ENCODE measurements at regions not wholly inside any gene's neighbourhood (a gene's known extent, or its start where the extent isn't known, plus 50 kb on each side); places are given as distances from the start of the nearest gene placed in this dataset.

DNA sequence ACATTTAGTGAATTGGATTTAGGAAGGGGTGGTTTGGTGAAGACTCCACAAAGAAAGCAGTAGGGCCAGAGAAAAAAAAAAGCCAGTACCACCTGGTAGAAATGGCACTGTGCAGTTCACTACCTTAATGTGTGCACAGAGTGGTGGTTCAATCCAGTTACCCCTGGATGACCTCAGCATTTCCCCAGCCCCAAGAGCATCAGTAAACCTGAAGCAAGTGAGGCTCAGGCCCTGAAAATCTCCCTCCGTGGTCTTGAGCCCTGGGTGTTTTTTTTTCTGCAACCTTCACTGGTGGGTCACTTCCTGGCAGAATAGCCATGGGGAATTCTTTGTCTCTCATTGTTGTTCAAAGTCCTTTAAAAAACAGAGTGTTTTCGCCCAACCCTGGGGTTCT lies 202.9 kb downstream of the GADD45G start:
- RAD21 ChIA-PET (ENCODE audit: low non-redundant PET in 1 of 2, low total read pairs in 2 of 2, uncharacterized antibody in 2 of 2, unreplicated experiment in 2 of 2) = no interaction called here
- Histone ChIP-seq H3K79me2 (ENCODE audit: insufficient read depth, low read length) (no peaks in the 10 kb centered on the region), H3K27me3 (ENCODE audit: insufficient read depth, low read length) (peaks cover 32% of the 10 kb centered on the region), H3K4me2 (ENCODE audit: low read length) (no peak overlapping the region), H3K36me3 (ENCODE audit: control insufficient read depth in 1 of 2, insufficient read depth in 2 of 2, low read length in 2 of 2) (no peaks in the 10 kb centered on the region), H2AFZ (ENCODE audit: low read depth, low read length, poor library complexity, severe bottlenecking) (no peak overlapping the region), H3K27ac (ENCODE audit: low read depth, low read length) (no peak overlapping the region), H3K9ac (ENCODE audit: low read length) (no peak overlapping the region), H3K9me2 (ENCODE audit: insufficient read depth) (no peaks in the 10 kb centered on the region), H3K9me3 (ENCODE audit: control insufficient read depth in 1 of 2, insufficient read depth in 1 of 2, low read depth in 1 of 2, low read length in 2 of 2) (no peaks in the 10 kb centered on the region), H4K20me1 (ENCODE audit: insufficient read depth) (no peaks in the 10 kb centered on the region), H3K4me3 (replicated peaks in 1 of 2; ENCODE audit: low read depth in 1 of 2, low read length in 2 of 2) (no peak overlapping the region), H3K4me1 (ENCODE audit: control insufficient read depth in 1 of 2, insufficient read depth in 2 of 2, low read length in 2 of 2) (no peaks in the 10 kb centered on the region)
- intact Hi-C loops (cut with micrococcal nuclease) = no loop called here
- ATAC-seq (no peak), DNase-seq (ENCODE audit: low read depth, low spot score) (no peak)
- TF ChIP-seq, protein P1, sequence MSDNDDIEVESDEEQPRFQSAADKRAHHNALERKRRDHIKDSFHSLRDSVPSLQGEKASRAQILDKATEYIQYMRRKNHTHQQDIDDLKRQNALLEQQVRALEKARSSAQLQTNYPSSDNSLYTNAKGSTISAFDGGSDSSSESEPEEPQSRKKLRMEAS (IDR thresholded peaks at IDR 0.05) = no peak
- no peak for TF ChIP-seq FOSL1 (IDR thresholded peaks at IDR 0.05; ENCODE audit: low read depth)
- TF ChIP-seq CEBPB (IDR thresholded peaks at IDR 0.05; ENCODE audit: low read depth) = no peak
- no peak for TF ChIP-seq SRF (IDR thresholded peaks at IDR 0.05; ENCODE audit: low read depth)
- TF ChIP-seq POLR2AphosphoS5 (IDR thresholded peaks at IDR 0.05; ENCODE audit: low read depth, low read length) = no peak
- no peak for TF ChIP-seq EZH2 (IDR thresholded peaks at IDR 0.05)
- no peak for TF ChIP-seq SP1 (IDR thresholded peaks at IDR 0.05; ENCODE audit: low read depth)
- no peak for TF ChIP-seq SIN3A (IDR thresholded peaks at IDR 0.05; ENCODE audit: low read depth)
- TF ChIP-seq POLR2A (IDR thresholded peaks at IDR 0.05; ENCODE audit: borderline replicate concordance, extremely low read depth, insufficient read depth, insufficient read length) = no peak
- TF ChIP-seq, protein P2, sequence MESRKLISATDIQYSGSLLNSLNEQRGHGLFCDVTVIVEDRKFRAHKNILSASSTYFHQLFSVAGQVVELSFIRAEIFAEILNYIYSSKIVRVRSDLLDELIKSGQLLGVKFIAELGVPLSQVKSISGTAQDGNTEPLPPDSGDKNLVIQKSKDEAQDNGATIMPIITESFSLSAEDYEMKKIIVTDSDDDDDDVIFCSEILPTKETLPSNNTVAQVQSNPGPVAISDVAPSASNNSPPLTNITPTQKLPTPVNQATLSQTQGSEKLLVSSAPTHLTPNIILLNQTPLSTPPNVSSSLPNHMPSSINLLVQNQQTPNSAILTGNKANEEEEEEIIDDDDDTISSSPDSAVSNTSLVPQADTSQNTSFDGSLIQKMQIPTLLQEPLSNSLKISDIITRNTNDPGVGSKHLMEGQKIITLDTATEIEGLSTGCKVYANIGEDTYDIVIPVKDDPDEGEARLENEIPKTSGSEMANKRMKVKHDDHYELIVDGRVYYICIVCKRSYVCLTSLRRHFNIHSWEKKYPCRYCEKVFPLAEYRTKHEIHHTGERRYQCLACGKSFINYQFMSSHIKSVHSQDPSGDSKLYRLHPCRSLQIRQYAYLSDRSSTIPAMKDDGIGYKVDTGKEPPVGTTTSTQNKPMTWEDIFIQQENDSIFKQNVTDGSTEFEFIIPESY (IDR thresholded peaks at IDR 0.05; ENCODE audit: extremely low read depth, insufficient replicate concordance, low read length) = no peak
- no peak for TF ChIP-seq JUND (IDR thresholded peaks at IDR 0.05)
- no peak for TF ChIP-seq RAD21 (IDR thresholded peaks at IDR 0.05; ENCODE audit: low read depth)
- TF ChIP-seq ZFX (IDR thresholded peaks at IDR 0.05) = no peak
- TF ChIP-seq, protein P3, sequence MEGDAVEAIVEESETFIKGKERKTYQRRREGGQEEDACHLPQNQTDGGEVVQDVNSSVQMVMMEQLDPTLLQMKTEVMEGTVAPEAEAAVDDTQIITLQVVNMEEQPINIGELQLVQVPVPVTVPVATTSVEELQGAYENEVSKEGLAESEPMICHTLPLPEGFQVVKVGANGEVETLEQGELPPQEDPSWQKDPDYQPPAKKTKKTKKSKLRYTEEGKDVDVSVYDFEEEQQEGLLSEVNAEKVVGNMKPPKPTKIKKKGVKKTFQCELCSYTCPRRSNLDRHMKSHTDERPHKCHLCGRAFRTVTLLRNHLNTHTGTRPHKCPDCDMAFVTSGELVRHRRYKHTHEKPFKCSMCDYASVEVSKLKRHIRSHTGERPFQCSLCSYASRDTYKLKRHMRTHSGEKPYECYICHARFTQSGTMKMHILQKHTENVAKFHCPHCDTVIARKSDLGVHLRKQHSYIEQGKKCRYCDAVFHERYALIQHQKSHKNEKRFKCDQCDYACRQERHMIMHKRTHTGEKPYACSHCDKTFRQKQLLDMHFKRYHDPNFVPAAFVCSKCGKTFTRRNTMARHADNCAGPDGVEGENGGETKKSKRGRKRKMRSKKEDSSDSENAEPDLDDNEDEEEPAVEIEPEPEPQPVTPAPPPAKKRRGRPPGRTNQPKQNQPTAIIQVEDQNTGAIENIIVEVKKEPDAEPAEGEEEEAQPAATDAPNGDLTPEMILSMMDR (IDR thresholded peaks at IDR 0.05 in 2 of 3, conservative IDR thresholded peaks at IDR 0.05 in 1 of 3; ENCODE audit: borderline replicate concordance in 1 of 3, insufficient read depth in 1 of 3, low read depth in 2 of 3, low read length in 2 of 3) = no peak
- no peak for TF ChIP-seq EZH2phosphoT487 (IDR thresholded peaks at IDR 0.05; ENCODE audit: borderline replicate concordance)
- no peak for TF ChIP-seq CBX3 (IDR thresholded peaks at IDR 0.05; ENCODE audit: low read depth)
- TF ChIP-seq, protein P4, sequence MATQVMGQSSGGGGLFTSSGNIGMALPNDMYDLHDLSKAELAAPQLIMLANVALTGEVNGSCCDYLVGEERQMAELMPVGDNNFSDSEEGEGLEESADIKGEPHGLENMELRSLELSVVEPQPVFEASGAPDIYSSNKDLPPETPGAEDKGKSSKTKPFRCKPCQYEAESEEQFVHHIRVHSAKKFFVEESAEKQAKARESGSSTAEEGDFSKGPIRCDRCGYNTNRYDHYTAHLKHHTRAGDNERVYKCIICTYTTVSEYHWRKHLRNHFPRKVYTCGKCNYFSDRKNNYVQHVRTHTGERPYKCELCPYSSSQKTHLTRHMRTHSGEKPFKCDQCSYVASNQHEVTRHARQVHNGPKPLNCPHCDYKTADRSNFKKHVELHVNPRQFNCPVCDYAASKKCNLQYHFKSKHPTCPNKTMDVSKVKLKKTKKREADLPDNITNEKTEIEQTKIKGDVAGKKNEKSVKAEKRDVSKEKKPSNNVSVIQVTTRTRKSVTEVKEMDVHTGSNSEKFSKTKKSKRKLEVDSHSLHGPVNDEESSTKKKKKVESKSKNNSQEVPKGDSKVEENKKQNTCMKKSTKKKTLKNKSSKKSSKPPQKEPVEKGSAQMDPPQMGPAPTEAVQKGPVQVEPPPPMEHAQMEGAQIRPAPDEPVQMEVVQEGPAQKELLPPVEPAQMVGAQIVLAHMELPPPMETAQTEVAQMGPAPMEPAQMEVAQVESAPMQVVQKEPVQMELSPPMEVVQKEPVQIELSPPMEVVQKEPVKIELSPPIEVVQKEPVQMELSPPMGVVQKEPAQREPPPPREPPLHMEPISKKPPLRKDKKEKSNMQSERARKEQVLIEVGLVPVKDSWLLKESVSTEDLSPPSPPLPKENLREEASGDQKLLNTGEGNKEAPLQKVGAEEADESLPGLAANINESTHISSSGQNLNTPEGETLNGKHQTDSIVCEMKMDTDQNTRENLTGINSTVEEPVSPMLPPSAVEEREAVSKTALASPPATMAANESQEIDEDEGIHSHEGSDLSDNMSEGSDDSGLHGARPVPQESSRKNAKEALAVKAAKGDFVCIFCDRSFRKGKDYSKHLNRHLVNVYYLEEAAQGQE (IDR thresholded peaks at IDR 0.05; ENCODE audit: low read depth) = no peak
- CTCF ChIA-PET = no interaction called here
- no TSS peak for BruUV-seq (replicated peaks)
- POLR2A ChIA-PET = no interaction called here
